NCI-H2171 (cell line): ENCODE measurements at regions not wholly inside any gene's neighbourhood (a gene's known extent, or its start where the extent isn't known, plus 50 kb on each side); places are given as distances from the start of the nearest gene placed in this dataset.
"Not testable (repeated sequence)": the region's sequence is repeated elsewhere in the genome, so short reads cannot be mapped to it uniquely, and the experiment has no call there.

Source experiments
- DNase-seq: peaks from one replicate; lab custom pipeline; 2025; lab: John Stamatoyannopoulos, UW

DNA sequence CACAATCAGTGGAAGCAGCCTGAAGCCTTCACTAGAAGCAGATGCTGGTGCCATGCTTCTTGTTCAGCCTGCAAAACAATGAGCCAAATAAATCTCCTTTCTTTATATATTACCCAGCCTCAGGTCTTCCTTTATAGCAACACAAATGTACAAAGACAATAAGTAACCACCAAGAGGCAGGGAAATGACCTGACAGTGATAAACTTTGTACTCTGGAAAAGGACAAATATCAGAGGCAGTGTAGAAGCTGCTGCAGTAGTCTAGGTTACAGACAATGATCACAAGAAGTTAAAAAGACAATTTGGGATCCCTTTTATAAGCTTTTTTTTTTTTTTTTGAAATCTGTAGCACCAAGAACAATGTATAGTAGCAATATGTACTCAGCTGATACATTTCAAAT, 760.3 kb downstream of the TTLL7 start:
- DNase-seq = not testable (repeated sequence)

DNA sequence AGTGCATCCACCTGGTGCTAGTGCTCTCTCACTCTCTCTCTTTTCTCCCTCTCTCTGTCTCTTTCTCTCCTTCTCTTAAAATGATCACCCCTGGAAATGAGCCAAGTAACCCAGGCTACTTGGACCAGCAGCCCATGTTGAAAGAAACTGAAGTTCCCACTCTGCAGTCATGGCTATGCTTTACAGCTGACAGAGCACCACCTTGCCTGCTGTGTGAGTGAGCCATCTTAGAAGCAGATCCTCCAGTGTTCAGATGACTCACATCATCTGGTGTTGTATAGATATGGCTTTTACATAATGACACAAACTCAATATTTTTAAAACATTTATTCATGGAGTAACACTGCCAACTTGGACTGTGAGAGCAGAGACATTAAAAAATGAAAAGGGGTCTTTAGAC, 779.1 kb downstream of the TTLL7 start:
- not testable (repeated sequence) for DNase-seq

- not testable (repeated sequence) for DNase-seq
Measured at GRCh38 chr1:83218036-83218716, 780.8 kb downstream of the TTLL7 start.

DNA sequence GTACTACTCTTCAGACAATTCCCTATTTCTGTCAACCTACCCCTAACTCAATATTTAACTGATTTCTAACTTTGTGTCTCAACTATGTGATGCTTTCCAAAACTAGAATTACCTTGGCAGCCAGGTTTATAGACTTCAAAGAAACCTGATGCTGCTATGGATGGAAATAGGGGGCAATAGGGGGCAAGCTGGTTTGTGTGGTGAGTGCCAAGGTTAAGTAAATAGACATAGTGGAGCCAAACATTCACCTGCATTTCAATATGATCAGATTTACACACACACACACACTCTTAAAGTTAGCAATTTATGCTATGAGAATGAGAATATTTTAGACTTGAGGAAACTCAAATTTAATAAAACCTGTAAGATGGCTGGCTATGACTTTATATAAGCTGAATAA, 784.6 kb downstream of the TTLL7 start:
- DNase-seq = not testable (repeated sequence)

- DNase-seq = not testable (repeated sequence)
Measured at GRCh38 chr1:83213648-83214047, 785.3 kb downstream of the TTLL7 start.

GRCh38 chr1:83212033-83212432, 786.9 kb downstream of the TTLL7 start:
- DNase-seq = not testable (repeated sequence)

DNA sequence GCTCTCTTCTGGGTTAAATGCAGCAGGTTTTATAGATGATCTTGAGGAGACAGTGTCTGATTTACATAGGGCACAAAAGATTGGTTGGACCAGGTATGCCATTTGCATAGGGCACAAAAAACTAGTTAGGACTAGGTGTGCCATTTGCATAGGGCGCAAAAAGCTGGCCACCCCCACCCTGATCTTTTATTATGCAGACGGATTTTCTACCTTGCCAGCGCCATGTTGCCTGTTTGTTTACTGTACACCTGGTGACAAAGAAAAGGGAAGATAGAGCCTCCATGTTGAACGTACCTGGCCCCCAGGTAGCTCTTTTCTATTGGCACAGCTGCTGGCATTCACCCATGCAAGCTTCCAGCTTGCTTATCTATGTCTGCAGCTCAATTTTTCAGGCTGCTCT, 790.4 kb downstream of the TTLL7 start:
- not testable (repeated sequence) for DNase-seq

DNA sequence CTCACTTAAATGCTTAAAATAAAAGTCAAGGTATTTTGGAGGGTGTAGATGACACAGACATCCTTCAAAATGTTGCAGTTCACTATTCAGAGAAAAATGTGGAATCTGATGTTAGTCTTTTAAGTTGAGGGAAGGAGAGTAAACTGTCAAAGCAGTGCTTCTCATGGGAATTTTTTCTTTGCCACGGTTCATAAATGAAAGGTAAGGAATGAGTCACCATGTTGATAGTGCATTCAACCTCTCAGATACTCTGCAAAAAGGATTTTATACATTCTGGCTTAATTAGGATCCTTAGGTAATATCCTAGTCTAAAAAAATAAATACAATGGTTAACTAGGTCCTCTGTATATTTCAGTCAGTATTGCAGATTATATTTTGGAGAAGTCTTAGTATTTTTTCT, 804.3 kb downstream of the TTLL7 start:
- not testable (repeated sequence) for DNase-seq

GRCh38 chr1:83182033-83182728, 816.8 kb downstream of the TTLL7 start:
- DNase-seq = not testable (repeated sequence)

DNA sequence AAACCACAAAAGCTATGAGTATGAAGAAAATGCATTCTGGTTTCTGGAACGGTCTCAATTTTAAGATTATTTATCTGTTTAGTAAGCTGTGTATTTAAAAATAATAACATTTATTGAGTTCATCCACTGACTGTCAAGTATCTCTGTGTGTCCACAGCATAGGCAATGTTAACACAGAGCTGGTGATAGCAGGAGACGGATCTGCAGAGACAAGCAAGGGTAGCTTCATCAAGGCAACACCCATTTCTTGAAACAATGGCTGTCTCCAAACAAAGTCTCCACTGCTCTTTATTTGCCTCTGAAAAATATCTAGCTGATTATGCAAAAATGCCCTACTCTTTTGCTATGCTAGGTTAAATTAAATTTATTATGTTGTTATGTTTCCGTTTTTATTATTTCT, 818.3 kb downstream of the TTLL7 start:
- not testable (repeated sequence) for DNase-seq

DNA sequence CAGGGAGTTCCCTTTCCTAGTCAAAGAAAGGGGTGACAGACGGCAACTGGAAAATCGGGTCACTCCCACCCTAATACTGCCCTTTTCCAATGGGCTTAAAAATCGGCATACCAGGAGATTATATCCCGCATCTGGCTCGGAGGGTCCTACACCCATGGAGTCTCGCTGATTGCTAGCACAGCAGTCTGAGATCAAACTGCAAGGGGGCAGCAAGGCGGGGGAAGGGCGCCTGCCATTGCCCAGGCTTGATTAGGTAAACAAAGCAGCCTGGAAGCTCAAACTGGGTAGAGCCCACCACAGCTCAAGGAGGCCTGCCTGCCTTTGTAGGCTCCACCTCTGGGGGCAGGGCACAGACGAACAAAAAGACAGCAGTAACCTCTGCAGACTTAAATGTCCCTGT, 831.3 kb downstream of the TTLL7 start:
- not testable (repeated sequence) for DNase-seq

GRCh38 chr1:83163879-83164475, 835.0 kb downstream of the TTLL7 start:
- DNase-seq = not testable (repeated sequence)

GRCh38 chr1:83158924-83159323, 840.0 kb downstream of the TTLL7 start:
- not testable (repeated sequence) for DNase-seq

DNA sequence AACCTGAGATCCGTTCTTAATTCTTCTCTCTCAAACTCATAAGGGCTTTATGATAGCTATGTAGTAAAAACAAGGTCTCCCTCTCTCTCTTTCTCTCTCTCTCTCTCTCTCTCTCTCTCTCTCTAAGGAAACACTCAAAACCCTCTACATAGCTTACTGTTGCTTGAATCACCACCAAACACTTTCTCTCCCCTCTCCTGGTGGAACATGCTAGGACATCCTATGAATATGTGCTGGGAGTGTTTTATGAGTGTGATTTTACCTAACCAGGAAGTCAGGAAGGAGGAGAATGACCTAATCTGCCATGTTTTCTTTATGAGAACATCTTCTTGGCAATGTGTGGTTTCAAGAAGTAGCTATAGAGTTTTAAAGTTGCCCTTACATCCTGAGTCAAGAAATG, 844.6 kb downstream of the TTLL7 start:
- not testable (repeated sequence) for DNase-seq

GRCh38 chr1:83151167-83151898, 847.6 kb downstream of the TTLL7 start:
- DNase-seq = not testable (repeated sequence)

DNA sequence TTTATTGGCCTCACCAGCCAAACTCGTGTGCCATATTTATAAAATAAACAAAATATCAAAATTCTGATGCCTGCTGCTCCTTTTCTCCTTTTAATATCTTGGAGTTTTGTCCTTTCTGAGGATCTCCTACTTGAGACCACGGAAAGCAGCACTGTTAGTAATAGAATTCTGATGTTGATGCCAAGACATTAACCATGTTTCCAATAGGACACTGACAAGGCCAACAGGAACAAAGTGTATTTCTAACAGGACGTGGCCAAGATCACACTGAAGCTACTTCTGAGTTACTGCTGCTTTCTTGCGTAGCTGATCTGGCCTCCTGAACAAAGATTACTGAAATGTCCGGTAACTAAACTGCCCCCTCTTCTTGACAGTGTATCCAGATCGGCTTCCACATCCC, 848.5 kb downstream of the TTLL7 start:
- DNase-seq = not testable (repeated sequence)

GRCh38 chr1:83145820-83146219, 853.1 kb downstream of the TTLL7 start:
- DNase-seq = not testable (repeated sequence)

DNA sequence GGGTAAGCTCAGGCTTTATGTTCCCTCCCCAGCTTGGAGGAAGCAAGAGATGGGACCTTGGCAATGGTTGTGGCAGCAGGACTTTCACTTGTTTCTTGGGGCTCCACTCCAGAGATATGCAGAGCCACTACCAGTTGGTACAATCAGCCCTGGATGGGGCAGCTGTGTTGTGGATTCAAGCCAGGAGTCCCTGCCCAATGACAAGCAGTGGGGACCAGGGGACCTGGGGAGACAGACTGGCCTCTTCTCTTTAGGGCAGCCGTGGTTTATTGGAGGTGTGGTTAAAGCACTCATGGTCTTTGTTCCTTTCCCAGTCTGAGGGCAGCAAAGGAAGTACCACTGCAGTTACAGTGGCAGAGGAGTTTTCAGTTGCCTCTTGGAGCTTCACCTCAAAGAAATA, 856.1 kb downstream of the TTLL7 start:
- not testable (repeated sequence) for DNase-seq

DNA sequence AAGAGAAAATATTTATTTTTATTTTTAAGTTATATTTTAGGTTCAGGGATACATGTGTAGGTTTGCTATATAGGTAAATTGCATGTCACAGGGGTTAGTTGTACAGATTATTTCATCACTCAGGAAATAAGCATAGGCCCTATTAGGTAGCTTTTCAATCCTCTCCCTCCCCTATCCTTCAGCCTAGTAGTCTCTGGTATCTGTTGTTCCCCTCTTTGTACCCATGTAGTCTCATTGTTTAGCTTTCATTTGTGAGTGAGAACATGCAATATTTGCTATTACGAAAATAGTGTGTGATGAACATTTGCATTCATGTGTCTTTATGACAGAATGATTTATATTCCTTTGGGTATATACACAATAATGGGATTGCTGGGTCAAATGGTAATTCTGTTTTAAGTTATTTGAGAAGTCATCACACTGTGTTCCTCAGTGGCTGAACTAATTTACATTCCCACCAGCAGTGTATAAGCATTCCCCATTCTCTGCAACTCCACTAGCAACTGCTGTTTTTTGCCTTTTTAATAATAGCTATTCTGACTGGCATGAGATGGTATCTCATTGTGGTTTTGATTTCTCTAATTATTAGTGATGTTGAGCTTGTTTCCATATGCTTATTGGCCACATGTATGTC, 863.3 kb downstream of the TTLL7 start:
- not testable (repeated sequence) for DNase-seq

DNA sequence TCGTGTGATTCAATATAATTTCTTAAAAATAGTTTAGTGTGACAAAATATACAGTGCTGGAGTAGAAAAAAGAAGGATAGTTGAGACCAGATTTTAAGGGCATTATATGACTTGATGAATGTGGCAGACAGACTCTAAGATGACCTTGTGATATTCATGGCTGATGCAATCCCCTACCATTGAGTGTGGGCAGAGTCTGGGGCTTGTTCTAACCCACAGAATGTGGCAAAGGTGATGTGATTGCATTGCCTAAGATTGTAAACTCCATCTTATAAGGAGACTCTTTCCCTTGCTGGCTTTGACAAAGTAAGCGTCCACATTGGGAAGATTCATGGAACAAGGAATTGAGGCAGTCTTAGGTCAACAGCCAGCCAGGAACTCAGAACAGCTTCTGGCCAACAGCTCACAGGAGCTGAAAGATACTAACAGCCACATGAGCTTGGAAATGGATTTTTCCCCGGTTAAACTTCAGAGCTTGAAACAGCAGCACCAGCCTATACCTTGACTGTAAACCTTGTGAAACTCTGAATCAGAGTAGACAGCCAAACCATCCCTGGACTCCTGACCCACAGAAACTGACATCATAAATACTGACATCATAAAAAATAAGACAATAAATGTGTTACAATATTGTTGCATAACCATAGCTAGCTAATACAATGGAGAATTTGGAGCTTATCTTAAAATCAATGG, 864.5 kb downstream of the TTLL7 start:
- not testable (repeated sequence) for DNase-seq

DNA sequence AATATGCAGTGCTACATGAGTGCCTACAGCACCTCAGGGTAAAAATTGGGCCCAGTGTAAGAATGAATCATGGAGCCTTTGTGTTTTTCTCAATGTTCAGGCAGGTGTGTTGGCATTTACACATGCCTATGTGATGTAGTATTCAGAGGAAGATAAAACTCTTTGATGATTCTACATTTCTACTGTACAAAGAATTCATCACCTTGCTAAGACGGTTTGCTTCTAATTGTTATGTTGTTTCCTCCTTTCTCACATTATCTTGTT, 867.3 kb downstream of the TTLL7 start:
- DNase-seq = no peak
